NAMALWA (cell line): ENCODE measurements at regions not wholly inside any gene's neighbourhood (a gene's known extent, or its start where the extent isn't known, plus 50 kb on each side); places are given as distances from the start of the nearest gene placed in this dataset.

ENCODE experiments used
- DNase-seq: peaks from one replicate; pipeline ENCODE4 v3.0.0-alpha.2; 2015; ENCODE audit warnings: low spot score

DNA sequence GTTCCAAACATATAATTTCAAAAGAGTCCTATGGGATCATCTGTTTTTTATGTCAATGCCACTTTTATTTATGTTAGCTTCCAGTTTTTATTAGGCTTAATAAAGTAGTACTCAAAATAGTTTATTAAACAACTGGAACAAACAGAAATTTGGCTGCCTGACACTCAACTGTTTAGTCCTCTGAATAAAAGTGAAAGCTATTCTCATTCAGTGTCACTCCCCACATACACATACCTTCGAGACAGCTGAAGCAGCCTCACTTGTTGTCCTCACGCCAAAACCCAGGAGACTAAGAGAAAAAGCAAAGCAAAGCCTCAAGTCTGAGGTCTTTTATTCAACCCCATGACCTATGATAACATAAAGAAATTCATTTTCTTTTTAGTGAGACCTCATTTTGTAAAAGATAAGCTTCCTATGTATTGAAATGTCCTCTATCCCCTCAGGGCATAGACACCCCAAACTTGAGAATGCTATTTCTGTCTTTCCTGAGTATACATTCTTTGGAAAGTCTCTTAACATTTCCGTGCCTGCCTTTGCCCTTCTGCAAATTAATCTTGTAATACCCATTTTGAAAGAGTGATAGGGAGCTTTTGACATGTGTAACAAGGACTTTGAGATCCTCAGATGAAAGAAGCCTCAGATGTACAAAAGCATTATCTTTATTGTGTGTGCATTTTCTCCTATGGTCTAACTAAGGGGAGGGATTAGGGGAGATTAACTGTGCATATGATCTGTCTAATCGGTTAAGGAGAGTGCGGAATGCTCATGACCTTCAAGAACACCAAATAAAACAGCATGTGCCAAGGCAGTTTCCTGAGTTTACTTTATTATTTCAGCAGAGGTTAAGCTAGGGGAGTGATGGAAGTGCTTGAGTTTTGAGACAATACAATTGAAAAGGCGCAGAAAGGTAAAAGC is 1523.7 kb upstream of the PIK3C3 start:
- no peak for DNase-seq

DNA sequence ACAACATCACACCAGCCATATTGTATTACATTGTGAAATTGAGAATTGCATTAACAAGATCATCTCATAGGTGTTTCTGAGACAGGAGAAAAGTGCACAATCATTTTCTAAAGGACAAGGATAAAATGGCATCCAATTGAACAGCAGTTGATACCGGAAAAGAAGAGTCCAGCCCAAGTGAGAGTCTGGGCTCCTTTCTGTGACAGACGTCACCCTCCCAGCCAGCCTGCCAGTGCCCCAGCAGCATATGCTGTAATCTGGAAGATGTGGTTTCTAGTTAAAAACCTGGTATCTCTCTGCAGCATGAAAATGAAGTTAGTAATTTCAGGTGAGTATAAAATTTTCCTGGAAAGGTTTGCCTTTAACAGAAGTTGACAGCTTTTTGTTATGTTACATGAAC is 1531.7 kb upstream of the PIK3C3 start:
- DNase-seq, result no peak

DNA sequence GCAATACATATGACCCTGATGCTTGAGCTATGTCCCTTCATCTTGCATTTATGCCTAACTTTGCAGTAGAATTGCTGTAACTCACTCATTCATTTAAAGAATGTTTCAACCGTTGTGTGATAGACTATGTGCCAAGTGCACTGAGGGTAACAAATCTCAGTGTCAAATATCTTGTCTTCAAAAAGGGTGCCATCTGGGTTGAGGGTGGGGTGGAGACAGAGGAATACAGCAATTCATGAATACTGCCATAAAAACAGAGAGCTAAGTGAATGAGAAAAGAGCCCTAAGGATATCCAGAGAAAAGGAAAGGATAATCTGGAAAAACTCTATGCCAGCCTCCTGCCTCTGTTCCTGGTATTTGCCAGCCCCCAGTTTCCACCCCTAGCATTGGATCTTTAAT is 1534.4 kb upstream of the PIK3C3 start:
- DNase-seq, result no peak

DNA sequence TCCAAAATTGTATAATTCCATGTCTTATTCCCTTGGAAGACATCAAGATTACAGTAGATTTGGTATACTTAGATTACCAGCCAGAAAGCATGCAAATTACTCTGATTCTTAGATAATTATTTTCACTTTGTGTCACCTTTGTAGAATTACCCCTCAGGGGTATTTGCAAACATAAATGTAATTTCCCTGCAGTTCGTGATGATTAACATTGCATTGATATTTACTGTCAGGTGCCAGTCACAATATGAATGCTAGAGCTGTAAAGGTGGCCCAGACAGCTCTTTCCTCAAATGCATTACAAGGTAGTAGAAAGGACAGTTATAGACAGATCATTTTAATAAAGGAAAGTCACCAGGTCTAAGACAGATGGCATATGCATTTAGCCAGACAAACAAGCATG is 1537.5 kb upstream of the PIK3C3 start:
- no peak for DNase-seq

DNA sequence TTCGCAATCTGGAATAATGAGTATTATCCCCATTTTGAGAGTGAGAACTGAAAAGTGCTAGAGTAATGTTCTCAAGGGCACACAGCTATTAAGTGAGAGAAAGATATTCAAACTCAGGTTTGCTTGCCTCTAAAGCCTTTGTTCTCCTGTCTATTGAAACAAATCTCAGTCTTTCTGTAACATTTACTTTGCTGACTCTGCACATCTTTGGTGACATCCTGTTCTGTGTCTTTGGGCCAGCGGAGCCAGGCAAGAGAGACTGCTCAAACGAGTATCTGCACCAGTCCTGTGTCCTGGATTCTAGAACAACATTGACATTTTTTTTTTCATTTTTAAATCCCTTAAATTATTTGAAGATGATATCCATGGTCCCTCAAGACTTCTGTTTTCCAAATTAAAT is 1539.2 kb upstream of the PIK3C3 start:
- DNase-seq, result no peak

DNA sequence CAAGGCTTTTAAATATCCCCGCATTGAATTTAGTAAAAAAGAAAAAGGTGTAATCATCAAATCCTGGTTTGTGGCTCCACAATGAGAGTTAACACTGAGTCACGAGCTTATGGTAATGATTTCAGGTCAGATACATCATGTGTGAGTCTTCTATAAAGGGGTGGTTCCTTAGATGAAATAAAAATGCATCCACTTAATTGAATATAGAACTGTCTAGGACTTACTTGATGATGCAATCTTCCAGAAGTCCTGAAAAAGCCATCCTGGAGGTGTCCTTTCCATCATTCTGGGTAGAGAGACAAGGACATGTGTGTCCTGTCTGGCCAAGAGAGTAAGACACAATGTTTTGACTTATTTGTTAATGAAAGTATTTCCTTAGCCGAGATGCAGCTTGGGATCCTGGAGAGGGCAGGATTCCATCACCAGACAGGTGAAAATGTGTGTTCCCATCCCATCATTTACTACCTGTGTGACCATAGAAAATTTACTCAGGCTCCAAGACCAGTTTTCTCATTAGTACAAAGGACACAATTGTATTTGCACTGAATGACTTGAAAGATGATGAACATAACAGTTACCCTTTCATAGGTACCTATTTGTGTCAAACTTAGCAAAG is 1539.8 kb upstream of the PIK3C3 start:
- no peak for DNase-seq

DNA sequence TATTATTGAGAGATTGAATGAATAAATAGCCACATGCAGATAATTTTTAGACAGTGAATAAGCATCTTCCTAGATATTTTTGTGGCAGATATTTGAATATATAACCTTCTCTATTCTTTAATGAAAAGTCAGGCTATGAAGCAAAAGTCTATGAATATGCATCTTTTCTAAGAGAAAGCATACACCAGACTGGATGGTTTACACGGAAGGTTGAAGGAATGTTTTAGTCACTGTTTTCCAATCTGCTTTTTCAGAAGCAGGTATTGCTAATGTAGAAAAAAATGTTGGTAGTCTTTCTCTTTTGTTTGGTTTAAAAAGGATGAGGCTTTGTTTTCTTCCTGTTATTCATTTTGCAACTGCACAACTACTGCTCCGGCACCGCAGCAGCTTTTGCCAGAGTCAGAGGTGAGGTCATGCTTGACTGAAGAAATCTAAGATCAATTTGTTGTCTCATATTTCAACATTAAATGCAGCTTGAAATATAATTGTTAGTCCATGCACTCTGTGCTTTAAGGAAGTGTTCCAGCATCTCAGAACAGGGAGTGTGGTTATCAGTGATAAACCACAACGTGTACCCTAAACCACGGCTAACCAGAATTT is 1540.8 kb upstream of the PIK3C3 start:
- DNase-seq, result no peak

DNA sequence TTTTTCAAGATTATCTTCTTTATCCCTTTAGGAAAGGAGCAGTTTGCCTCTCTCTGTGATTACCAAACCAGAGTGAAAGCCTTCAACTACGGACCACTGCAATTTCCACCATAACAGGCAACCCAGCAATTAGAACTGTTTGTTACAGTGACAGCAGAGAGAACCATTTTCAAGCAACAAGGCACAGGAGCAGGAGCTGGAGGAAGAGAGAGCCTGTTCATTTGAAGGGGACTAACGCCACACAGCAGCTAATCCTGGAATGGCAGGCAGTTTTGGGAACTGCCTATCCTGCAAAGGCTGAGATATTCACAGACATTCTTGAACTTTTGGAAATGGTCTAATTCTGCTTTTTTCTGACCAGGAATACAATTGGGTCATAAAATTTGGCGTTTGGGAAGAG is 1541.9 kb upstream of the PIK3C3 start:
- peak; percentile 3 for DNase-seq

DNA sequence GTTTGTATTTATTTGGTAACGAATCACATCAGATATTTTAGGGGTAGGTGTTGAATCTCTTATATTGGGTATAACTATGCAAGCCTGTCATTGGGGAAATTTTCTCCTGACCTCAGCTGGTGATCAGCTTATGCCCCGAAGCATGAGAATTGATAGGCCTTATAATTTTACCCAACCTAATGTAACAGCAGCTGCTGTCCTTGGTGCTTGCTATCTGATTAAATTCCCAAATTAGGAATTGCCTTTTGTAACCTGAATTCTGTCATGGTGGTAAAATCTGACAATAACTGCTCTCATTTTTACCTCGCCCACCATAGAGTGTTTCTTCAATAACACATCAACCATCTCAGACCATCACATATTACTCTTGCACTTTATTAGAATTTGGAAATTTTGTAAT is 1542.6 kb upstream of the PIK3C3 start:
- DNase-seq, result no peak

DNA sequence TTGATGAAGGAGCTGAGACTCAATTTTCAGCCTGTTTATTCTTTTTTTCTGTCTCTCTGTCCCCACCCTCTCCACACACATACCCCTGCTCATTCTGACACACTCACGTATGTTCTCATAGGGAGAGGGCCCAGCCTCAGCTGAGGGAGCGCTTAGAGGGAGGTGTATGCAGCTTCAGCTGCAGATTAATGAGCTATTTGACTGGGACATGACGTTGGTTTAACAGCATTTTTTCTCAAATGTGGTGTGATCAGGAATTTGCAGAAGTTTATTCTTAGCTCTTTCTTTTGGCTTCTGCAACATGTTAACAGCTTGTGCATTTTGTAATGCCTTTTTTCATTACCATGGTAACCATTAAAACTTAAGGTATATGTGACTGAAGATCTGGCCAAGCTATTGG is 1547.1 kb upstream of the PIK3C3 start:
- no peak for DNase-seq

DNA sequence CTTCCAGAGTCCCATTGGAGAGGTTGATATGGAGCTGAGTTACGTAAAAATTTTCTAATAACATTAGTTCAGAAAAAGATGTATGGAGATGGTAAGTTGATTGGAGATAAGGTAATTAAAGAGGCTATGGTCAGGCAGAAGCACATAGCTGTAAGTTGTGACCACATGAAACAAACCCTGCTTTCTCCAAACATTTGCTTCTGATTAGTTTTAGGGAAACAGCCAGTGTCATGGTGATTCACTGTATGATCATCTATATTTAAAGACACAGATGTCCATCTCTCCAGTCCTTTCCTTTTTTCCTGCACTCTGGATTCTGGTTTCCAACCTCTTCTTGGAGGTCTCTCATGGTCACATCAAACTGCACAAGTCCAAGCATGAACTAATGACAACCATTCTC is 1550.8 kb upstream of the PIK3C3 start:
- DNase-seq, result no peak

DNA sequence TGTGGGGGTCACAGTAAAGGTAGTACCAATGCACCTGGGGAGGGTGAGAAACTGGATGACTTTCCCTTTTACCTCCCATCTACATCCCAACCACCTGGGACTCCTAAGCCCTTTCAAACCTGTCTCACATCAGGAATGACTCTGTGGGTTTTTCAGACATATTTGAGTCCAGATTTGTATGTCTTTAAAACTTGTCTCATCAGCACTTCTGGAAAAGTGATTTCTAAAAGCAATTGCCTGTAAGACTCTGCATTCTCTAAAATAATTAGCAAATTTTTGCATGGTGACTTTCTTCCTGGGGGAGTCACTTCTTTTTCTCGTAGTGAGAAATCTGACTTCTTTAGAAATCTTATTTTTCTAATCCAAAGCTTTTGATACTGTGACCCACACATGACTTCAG is 1553.0 kb upstream of the PIK3C3 start:
- DNase-seq, result no peak

DNA sequence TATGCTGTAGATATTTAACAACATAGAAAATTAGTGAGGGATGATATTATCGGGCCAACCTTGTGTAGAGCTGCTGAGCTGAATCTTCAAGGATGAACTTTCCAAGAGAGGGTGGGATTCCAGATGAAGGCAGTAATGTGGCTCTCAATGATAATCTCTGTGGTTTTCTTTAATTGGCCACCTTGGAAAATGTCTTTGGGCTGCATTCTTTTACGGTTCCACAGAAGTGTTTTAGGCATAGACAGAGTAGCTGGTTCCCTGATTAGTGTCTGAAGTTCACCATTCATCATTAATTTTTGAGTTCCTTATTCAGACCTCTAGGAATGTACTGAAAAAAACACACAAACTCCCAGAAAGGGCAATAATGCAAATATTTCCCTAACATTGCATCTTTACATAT is 1566.9 kb upstream of the PIK3C3 start:
- no peak for DNase-seq

DNA sequence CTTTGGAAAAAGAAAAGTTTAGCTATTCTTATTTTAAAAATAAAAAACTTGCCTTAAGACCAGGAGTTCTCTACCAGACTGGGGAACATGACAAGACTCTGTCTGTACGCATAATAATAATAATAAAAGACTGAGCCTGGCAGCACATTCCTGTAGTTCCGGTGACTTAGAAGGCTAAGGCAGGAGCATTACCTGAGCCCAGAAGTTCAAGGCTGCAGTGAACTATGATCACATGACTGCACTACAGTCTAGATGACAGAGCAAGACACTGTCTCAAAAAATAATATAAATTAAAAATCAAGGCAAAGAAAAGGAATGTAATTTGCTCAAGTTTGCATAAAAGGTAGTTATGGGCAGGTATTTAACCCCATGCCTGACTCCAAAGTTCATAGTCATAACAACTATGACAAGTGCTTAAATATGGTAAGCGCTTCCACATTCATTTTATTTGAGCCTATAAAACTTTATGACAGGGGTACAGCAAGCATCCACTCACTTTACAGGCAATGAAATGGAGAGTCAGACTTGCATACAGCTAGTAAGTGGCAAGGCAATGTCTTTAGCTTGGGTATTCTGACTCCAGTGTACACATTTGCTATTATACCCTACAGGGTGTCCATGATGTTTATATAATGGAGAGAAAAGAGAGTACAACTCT is 1567.8 kb upstream of the PIK3C3 start:
- no peak for DNase-seq

DNA sequence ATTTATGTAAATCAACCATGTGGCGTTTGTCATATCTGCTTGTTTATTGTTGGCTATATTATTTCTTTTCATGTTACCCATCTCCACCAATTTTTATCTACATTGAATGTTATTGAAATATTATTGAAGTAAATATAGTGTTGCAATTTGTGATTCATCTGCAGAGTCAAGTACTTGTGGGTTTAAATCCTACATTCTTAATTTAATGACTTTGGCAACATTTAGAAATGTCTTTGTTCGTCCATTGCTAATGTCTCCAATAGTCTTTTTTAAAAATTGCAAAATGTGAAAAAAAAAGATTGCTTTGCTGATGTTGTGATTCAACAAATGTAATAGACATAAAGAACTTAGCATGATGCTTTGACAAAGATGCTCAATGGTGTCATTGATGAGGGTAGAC is 1572.8 kb upstream of the PIK3C3 start:
- DNase-seq, result no peak

DNA sequence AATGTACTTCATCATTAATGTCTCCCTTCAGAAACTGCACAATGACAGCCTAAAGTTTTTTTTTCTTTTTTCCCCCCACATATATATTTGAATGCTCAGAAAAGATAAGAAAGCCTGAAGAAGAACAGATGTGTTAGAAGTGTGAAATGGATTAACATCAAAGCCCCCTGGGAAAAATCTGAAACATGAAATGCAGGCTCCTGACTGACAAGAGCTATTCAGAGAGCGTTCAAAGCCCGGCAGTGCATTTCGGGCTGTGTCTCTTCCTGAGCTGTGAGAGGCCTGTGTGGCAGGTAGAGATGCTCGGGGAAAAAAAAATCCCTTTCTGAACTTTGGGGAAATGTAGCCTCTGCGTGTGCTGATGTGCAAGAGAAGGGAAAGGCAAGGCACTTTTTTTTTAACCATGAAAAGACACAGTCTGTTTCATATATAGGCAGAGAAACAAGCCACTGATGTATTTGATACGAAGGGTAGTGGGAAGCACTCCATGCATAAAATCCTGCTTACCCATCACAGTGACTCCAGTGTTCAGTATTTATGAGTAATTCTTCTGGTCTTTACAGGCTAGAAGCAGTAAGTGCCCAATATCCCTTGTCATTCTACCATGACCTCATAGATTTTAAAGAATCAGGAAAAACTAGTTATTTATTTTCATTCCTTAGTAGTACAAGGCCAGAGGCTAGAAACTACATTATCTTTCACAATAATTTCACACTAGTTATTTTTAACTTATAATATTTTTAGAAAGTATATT is 1574.2 kb upstream of the PIK3C3 start:
- DNase-seq, result no peak

DNA sequence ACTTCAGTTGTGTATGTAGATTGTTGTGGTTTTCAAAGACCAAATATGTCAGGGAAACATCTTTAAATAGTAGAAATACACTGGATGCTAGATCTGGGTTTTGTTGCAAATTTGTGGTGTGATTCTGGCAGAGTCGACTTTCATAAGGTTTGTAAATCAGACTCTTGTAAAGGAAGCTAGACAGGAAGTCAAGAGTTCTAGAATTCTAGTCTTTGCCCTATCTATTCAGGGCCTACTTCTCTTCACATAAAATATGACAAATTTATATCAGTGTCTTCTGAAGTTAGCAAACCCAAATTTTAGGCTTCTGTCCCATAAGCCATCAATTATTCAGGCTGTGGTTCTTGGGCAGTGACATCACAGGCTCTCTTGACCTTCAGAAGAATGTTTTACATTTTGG is 1579.2 kb upstream of the PIK3C3 start:
- DNase-seq, result no peak

DNA sequence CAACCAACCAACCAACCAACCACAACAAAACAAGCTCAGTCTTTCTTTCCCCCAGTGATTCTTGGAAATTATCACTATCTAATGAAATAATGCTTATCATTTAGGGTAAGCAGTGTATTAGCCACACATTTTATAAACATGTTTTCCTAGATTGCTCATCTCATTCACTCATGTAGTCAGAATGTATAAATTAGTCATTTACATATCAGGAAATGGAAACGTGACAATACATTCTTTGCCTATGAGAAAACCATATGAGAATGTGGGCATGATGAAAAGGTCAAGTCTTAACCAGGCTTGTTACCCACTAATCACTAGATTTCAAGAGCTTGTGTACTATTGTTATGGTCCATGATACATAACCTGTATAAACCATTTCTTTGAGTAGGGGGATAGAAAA is 1583.4 kb upstream of the PIK3C3 start:
- DNase-seq, result no peak

DNA sequence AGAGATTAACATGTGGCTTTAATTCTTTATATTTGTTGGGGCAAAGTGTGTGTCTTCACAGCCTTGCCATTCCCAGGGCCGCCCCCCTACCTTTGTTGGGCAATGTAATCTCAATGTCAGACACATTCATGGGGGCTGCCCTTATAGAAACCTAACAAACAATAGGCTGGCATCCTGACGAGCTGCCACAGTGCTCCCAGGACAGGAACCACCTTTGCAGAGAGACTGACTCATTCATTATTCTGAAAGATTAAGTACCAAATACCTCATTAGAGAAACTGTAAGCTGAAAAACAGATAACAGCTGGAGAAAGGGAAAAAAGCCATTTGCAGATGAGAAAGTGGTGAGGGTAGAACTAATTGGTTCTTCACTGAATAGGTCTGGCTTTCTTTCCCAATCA is 1587.5 kb upstream of the PIK3C3 start:
- DNase-seq, result no peak

DNA sequence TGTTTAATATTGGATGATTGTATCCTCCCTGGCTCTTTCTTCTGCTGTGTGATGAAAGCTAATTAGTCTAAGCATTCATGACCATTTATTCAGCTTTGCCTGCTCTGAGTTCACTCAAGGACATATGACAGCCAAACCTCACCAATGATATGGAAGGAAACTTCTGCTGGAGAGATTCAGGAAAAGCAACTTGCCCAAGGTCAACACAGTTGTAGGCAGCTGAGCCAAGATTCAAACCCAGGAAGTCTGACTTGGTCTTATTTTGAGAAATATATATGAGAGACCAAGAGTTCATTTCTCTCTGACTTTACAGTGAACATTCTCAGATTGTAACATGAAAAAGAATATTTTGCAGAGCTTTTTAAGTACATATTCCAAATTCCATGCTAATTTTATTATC is 1588.5 kb upstream of the PIK3C3 start:
- no peak for DNase-seq

DNA sequence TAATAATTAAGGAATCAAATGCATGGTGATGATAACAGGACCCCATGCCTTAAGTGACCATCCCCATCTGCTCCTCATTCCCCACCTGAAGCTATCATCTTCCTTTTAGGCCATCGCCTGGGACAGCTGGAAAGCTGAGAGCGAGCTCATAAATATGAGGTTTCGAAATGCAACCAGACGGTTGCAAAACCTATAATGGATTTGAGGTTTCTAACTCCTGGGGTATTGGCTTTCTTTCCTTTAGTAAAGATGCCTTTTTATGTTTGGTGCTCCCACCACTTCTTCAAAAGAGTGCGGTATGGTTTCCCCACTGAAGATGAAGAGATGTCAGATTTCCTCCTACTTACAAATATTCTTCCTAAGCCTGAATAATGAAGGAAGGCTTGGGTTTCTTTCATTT is 1589.5 kb upstream of the PIK3C3 start:
- no peak for DNase-seq

DNA sequence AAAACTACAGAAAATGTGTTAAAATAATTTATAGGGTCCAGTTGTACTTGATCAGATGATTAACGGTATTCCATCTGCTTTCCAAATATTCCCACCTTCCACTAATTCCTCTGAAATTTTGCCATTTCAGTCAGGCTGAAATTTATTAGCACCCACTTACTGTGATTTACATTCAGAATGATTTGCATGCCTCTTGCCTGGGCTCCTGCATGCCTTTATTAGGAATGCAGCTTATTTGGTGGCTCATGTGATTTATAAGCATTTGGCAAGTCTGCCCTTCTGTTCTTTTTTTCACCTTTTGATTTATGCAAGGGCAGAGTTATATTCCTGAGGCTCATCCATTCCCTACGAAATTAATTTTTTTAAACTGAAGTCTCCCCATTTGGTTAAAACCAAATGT is 1594.5 kb upstream of the PIK3C3 start:
- DNase-seq, result no peak
